ENCODE measurements at regions not wholly inside any gene's neighbourhood (a gene's known extent, or its start where the extent isn't known, plus 50 kb on each side); places are given as distances from the start of the nearest gene placed in this dataset.

DNA sequence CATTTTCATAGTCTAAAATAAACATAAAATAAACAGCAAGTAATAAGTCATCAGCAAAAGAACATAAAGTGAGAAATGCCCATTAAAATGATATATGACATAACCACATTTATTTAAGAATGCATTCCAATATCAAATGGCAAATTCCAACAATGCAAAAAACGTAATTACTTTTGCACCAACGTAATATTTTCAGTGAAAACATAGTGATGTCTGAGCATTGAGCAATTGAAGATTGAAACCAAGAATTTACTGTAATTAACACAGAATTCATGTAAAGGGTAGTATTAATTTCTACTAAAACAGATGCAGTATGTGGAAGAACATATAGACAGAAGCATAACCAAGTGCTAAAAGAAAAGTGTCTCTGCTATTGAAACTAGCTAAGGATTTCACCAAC is 123.0 kb upstream of the TNS3 start:
- Histone ChIP-seq H3K4me1 (no peaks in the 10 kb centered on the region), H3K4me3 (no peak overlapping the region), H3K9ac (ENCODE audit: low read depth in 2 of 2, low read length in 2 of 2) (no peak overlapping the region), H3K27ac (no peak overlapping the region), H3K9me3 (no peaks in the 10 kb centered on the region), H3K27me3 (no peaks in the 10 kb centered on the region), H3K36me3 (no peaks in the 10 kb centered on the region)
- DNase-seq, result no peak
- intact Hi-C loops (cut with DNase I), result no loop called here
- TF ChIP-seq CTCF (IDR thresholded peaks at IDR 0.05), result no peak

DNA sequence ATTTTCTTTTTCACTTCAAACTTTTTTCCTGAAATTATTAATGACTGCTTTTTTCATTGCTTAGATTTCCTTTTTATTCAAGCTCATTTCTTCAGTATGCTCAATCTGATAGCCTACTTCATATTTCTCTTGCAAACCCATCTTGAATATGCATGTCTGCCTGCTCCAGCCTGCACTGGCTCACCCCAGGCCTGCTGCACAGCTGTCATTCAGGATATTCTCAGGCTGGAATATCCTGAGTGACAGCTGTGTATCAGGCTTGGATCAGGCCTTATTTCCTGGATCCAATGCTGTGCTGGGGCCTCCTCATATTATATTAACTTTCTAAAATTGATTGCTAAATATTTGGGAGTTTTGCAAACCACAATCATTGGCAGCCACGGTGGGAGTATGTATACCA is 120.2 kb upstream of the TNS3 start:
- Histone ChIP-seq H3K4me3 (no peak overlapping the region), H3K36me3 (no peaks in the 10 kb centered on the region), H3K27ac (no peak overlapping the region), H3K9ac (ENCODE audit: low read depth in 2 of 2, low read length in 2 of 2) (no peak overlapping the region), H3K9me3 (no peaks in the 10 kb centered on the region), H3K27me3 (no peaks in the 10 kb centered on the region), H3K4me1 (no peaks in the 10 kb centered on the region)
- intact Hi-C loops (cut with DNase I), result no loop called here
- no peak for TF ChIP-seq CTCF (IDR thresholded peaks at IDR 0.05)
- no peak for DNase-seq

- H3K27ac ChIP-seq, result no peak overlapping the region
- H3K4me1 ChIP-seq, result no peaks in the 10 kb centered on the region
- H3K36me3 ChIP-seq, result no peaks in the 10 kb centered on the region
- DNase-seq, result no peak
- H3K9me3 ChIP-seq, result no peaks in the 10 kb centered on the region
- H3K9ac ChIP-seq (ENCODE audit: low read depth in 2 of 2, low read length in 2 of 2), result no peak overlapping the region
- no peaks in the 10 kb centered on the region for H3K27me3 ChIP-seq
- intact Hi-C loops (cut with DNase I), result no loop called here
- H3K4me3 ChIP-seq, result no peak overlapping the region
- TF ChIP-seq CTCF (IDR thresholded peaks at IDR 0.05), result no peak
Observed at GRCh38 chr7:47698386-47698785, 116.5 kb upstream of the TNS3 start.

GRCh38 chr7:47697543-47697942 is 115.6 kb upstream of the TNS3 start:
- TF ChIP-seq CTCF (IDR thresholded peaks at IDR 0.05), result no peak
- no peaks in the 10 kb centered on the region for H3K36me3 ChIP-seq

DNA sequence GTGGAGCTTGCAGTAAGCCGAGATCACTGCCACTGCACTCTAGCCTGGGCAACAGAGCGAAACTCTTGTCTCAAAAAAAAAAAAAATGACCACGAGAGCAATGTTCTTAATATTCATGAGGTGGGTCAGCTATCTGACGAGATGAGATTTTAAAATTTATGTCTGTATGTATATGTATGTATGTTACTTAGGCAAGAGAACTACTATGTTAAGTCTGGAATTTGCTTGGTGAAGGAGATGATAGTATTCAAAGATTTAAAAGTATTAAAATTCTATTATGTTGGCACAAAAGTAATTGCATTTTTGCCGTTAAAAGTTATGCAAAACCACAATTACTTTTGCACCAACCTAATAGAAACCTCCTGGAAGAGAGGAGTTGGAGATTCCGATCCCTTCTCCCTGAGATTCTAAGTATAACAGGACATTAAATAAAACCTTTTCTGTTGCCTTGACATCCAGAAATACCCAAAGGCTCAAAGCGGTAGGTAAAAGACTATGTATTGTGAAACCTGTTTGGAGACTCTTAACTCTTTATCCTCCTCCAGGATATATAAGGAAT is 114.3 kb upstream of the TNS3 start:
- H3K9me3 ChIP-seq, result no peaks in the 10 kb centered on the region
- H3K9ac ChIP-seq (ENCODE audit: low read depth in 2 of 2, low read length in 2 of 2), result no peak overlapping the region
- TF ChIP-seq CTCF (IDR thresholded peaks at IDR 0.05), result no peak
- no peaks in the 10 kb centered on the region for H3K4me1 ChIP-seq
- no peak overlapping the region for H3K27ac ChIP-seq
- no peaks in the 10 kb centered on the region for H3K36me3 ChIP-seq
- H3K4me3 ChIP-seq, result no peak overlapping the region
- no peak for DNase-seq
- intact Hi-C loops (cut with DNase I), result no loop called here
- no peaks in the 10 kb centered on the region for H3K27me3 ChIP-seq

More at GRCh38 chr7:47697543-47697942, 115.6 kb upstream of the TNS3 start:
- H3K4me1 ChIP-seq, result no peaks in the 10 kb centered on the region
- H3K9me3 ChIP-seq, result no peaks in the 10 kb centered on the region
- H3K4me3 ChIP-seq, result no peak overlapping the region
- intact Hi-C loops (cut with DNase I), result no loop called here
- no peaks in the 10 kb centered on the region for H3K27me3 ChIP-seq
- no peak overlapping the region for H3K9ac ChIP-seq (ENCODE audit: low read depth in 2 of 2, low read length in 2 of 2)
- no peak overlapping the region for H3K27ac ChIP-seq
- no peak for DNase-seq

Measured in colonic mucosa (tissue), 4 donors.